ENCODE measurements at regions not wholly inside any gene's neighbourhood (a gene's known extent, or its start where the extent isn't known, plus 50 kb on each side); places are given as distances from the start of the nearest gene placed in this dataset.

GRCh38 chr14:98966475-98967162 lies 305.4 kb downstream of the BCL11B start:
- DNase-seq (ENCODE audit: extremely low read depth in 1 of 11, low read depth in 9 of 11, low spot score in 4 of 11) = no peak

- no peak for DNase-seq (ENCODE audit: extremely low read depth in 1 of 11, low read depth in 9 of 11, low spot score in 4 of 11)
Observed at GRCh38 chr14:98974113-98974512, 297.9 kb downstream of the BCL11B start.

- DNase-seq (ENCODE audit: extremely low read depth in 1 of 11, low read depth in 9 of 11, low spot score in 4 of 11) = no peak
Observed at GRCh38 chr14:98976271-98976670, 295.7 kb downstream of the BCL11B start.

GRCh38 chr14:98977451-98977850 lies 294.5 kb downstream of the BCL11B start:
- DNase-seq (ENCODE audit: extremely low read depth in 1 of 11, low read depth in 9 of 11, low spot score in 4 of 11) = no peak

- no peak for DNase-seq (ENCODE audit: extremely low read depth in 1 of 11, low read depth in 9 of 11, low spot score in 4 of 11)
Observed at GRCh38 chr14:98982986-98983385, 289.0 kb downstream of the BCL11B start.

- DNase-seq (ENCODE audit: extremely low read depth in 1 of 11, low read depth in 9 of 11, low spot score in 4 of 11) = no peak
Observed at GRCh38 chr14:98984027-98984718, 287.8 kb downstream of the BCL11B start.

- no peak for DNase-seq (ENCODE audit: extremely low read depth in 1 of 11, low read depth in 9 of 11, low spot score in 4 of 11)
Observed at GRCh38 chr14:98984719-98985041, 287.3 kb downstream of the BCL11B start.

GRCh38 chr14:98993818-98994217 lies 278.2 kb downstream of the BCL11B start:
- DNase-seq (ENCODE audit: extremely low read depth in 1 of 11, low read depth in 9 of 11, low spot score in 4 of 11) = no peak

GRCh38 chr14:98994561-98994960 lies 277.4 kb downstream of the BCL11B start:
- no peak for DNase-seq (ENCODE audit: extremely low read depth in 1 of 11, low read depth in 9 of 11, low spot score in 4 of 11)

- no peak for DNase-seq (ENCODE audit: extremely low read depth in 1 of 11, low read depth in 9 of 11, low spot score in 4 of 11)
Observed at GRCh38 chr14:98997526-98998205, 274.3 kb downstream of the BCL11B start.

- DNase-seq (ENCODE audit: extremely low read depth in 1 of 11, low read depth in 9 of 11, low spot score in 4 of 11) = no peak
Observed at GRCh38 chr14:98999345-98999744, 272.7 kb downstream of the BCL11B start.

GRCh38 chr14:98999901-99000300 lies 272.1 kb downstream of the BCL11B start:
- DNase-seq (ENCODE audit: extremely low read depth in 1 of 11, low read depth in 9 of 11, low spot score in 4 of 11) = no peak

GRCh38 chr14:99001241-99001640 lies 270.8 kb downstream of the BCL11B start:
- no peak for DNase-seq (ENCODE audit: extremely low read depth in 1 of 11, low read depth in 9 of 11, low spot score in 4 of 11)

GRCh38 chr14:99003646-99004045 lies 268.4 kb downstream of the BCL11B start:
- DNase-seq (ENCODE audit: extremely low read depth in 1 of 11, low read depth in 9 of 11, low spot score in 4 of 11) = no peak

GRCh38 chr14:99004112-99004511 lies 267.9 kb downstream of the BCL11B start:
- DNase-seq (ENCODE audit: extremely low read depth in 1 of 11, low read depth in 9 of 11, low spot score in 4 of 11) = no peak

GRCh38 chr14:99006276-99006675 lies 265.7 kb downstream of the BCL11B start:
- no peak for DNase-seq (ENCODE audit: extremely low read depth in 1 of 11, low read depth in 9 of 11, low spot score in 4 of 11)

- no peak for DNase-seq (ENCODE audit: extremely low read depth in 1 of 11, low read depth in 9 of 11, low spot score in 4 of 11)
Observed at GRCh38 chr14:99007795-99008194, 264.2 kb downstream of the BCL11B start.

- DNase-seq (ENCODE audit: extremely low read depth in 1 of 11, low read depth in 9 of 11, low spot score in 4 of 11) = no peak
Observed at GRCh38 chr14:99009871-99010270, 262.1 kb downstream of the BCL11B start.

GRCh38 chr14:99011385-99011784 lies 260.6 kb downstream of the BCL11B start:
- no peak for DNase-seq (ENCODE audit: extremely low read depth in 1 of 11, low read depth in 9 of 11, low spot score in 4 of 11)

- DNase-seq (ENCODE audit: extremely low read depth in 1 of 11, low read depth in 9 of 11, low spot score in 4 of 11) = no peak
Observed at GRCh38 chr14:99012703-99013102, 259.3 kb downstream of the BCL11B start.
